Embryonic facial prominence (tissue), 1 donor: ENCODE measurements at regions not wholly inside any gene's neighbourhood (a gene's known extent, or its start where the extent isn't known, plus 50 kb on each side); places are given as distances from the start of the nearest gene placed in this dataset.
"Not testable (repeated sequence)": the region's sequence is repeated elsewhere in the genome, so short reads cannot be mapped to it uniquely, and the experiment has no call there.

Source experiments
- DNase-seq: peaks from one replicate; pipeline ENCODE4 v3.0.0-alpha.2; 2016; ENCODE audit errors: extremely low spot score

GRCh38 chr7:112982441-112983063, 104.1 kb downstream of the GPR85 start:
- DNase-seq: no peak

- no peak for DNase-seq
Observed at GRCh38 chr7:112981966-112982365, 104.7 kb downstream of the GPR85 start.

DNA sequence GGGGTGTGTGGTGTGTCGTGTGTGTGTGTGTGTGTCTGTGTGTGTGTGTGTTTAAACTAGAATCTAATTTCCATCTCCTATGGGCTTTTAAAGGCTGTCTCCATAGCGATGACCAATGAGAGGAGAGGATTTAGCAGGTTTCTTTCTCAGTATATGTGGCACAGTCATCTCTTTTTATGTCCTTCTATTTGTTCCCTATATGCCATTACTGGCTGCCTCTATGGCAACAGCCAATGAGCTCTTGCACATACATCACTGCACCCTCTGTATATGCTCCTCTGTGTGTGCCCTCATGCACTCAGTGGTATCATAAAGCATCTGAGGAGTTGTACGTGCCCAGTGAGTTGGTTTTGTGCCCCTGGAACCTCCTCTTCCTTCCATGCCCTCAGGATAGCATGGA, 107.6 kb downstream of the GPR85 start:
- DNase-seq: not testable (repeated sequence)

DNA sequence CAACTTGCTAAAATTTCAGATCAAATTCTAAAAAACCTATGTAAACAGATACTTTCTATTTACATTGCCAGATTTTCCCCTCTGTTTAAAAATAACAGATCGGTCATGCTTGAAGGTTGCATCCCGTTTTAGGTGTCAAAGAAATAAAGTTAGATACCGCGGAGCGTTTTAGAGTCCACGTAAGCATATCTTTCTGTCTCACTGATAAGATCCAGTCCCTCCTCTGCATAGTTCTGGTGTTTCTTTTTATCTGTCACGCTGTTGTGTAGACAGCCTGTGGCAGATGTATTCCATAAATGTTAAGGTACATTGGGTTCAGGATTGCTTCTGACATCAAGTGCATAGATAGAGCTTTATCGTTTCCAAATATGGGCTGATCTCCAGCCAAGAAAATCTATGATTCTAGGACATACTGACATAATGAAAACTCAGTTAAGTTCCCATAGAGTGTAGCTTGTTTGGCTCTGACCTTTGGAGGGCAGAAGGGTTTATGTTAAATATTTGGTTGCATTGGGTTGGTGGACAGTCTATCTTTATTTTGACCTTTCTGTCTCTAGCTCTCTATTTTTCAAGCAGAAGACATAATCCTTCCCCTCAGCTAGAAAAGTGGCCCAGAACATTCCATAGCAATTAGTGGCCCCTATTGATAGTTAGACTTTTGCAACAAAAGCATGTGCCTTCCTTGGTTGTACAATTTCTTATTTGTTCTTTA, 109.2 kb downstream of the GPR85 start:
- not testable (repeated sequence) for DNase-seq

DNA sequence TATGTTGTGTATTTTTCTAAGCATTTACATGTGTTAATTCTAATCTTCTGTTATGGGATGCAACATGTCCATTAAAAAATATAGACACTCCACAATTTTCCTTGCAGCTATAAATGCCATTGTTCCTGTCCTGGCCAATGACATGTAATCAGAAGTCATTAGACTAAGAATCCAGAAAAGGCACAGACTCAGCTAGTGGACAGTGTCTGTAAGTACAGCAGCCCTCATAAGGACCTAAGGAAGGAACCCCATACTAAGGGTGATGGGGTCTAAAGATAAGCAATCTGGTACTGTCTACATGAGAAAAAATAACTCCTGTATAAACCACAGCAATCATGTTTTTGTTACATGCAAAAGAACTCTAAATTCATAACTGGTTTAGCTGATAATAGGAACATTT, 115.9 kb downstream of the GPR85 start:
- DNase-seq: no peak

DNA sequence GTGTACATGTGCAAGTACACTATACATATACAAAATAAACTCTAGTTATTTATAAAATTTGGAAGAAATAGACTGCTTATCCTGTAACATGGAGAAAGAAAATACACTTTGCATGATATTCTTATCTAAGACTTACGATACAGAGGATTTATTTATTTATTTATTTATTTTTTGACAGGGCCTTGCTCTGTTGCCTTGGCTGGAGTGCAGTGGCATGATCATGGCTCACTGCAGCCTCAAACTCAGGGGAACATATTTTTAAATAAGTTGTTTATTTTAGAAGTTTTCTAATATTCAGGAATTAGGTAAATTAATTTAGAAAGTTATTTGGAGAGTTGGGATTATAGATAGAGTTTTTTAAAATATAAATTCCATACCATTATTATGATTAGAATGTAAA, 116.7 kb downstream of the GPR85 start:
- DNase-seq: no peak

- no peak for DNase-seq
Observed at GRCh38 chr7:112965506-112965905, 121.1 kb downstream of the GPR85 start.

DNA sequence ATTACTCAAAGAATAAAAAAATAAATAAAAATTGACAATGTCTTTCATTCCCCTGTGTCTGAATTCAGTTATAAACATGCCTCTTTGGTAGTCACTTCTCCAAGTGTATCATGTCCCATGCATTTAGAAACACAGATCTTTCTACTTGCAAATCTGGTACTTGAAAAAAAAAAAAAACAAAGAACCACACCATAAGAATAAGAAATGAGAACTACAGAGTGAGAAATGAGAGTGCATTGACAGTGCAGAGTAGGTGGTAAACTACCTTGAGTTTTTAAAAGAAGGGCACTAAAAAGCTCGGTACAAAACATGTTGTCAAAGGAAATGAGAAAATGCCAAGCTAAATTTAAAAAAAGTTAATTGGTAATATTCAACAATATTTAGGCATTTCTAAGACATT, 123.0 kb downstream of the GPR85 start:
- no peak for DNase-seq

DNA sequence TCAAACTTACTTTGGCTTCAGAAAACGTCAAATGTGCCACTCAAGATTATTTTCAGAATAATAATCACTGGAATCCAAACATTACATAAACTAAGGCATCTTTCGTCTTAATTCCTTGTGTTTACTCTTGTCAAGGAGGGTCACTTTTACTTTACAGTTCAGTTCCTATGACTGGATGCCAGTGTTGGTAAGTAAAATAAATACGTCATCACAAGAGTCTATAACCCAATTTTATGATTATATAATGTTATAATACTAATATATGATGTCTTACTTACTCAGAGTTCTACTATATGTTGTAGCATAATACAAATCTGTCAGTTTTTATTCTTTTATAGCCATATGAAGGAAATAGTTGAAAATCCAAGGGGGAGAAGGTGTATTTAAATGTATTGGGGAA, 123.8 kb downstream of the GPR85 start:
- DNase-seq: no peak

- DNase-seq: no peak
Observed at GRCh38 chr7:112959276-112959675, 127.4 kb downstream of the GPR85 start.

DNA sequence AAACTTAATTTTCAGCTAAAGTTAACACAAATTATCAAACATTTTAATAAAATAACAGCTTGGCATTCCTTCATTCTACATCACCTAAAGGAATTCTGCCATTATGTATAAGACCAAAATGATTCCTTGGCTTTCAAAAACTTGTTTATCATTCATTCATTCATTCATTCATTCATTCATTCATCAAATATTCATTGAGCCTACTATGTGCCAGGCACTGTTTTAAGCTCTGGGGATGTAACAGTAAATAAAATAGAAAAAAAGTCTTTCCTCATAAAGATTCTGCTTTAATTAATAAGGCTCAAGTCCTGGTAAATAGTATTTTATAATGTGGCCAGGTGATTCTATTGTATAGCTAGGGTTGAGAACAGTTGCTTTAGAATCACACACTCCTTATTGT, 127.9 kb downstream of the GPR85 start:
- DNase-seq: no peak

- no peak for DNase-seq
Observed at GRCh38 chr7:112957901-112958300, 128.7 kb downstream of the GPR85 start.

GRCh38 chr7:112953031-112953430, 133.6 kb downstream of the GPR85 start:
- DNase-seq: not testable (repeated sequence)

DNA sequence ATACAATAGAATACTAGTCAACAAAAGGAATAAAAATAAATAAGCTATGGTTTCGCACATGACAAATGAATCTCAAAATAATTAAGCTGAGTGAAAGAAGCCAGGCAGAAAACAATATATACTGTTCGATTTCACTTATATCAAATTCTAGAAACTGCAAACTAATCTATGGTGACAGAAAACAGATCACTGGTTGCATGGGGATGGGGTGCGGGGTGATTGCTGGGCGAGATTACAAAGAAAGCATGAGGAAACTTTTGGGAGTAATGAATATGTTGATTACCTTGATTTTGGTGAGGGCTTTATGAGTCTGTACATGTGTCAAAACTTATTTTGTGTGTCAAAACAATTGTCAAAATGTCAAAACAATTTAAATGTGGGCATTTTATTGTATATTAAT, 135.6 kb downstream of the GPR85 start:
- no peak for DNase-seq

GRCh38 chr7:112949682-112950081, 136.9 kb downstream of the GPR85 start:
- DNase-seq: not testable (repeated sequence)

DNA sequence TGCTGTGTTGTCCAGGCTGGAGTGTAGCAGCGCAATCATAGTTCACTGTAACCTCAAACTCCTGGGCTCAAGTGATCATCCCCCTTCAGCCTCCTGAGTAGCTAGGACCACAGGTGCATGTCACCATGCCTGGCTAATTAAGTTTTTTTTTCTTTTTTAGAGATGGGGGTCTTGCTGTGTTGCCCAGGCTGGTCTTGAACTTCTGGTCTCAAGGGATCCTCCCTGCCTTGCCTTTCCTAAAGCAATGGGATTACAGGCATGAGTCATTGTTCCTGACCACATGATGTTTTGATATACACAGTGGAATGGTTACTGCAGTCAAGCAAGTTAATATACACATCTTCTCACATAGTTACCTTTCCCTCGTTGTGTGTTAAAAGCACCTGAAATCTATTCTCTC, 140.3 kb downstream of the GPR85 start:
- no peak for DNase-seq

- DNase-seq: no peak
Observed at GRCh38 chr7:112945046-112945445, 141.6 kb downstream of the GPR85 start.

DNA sequence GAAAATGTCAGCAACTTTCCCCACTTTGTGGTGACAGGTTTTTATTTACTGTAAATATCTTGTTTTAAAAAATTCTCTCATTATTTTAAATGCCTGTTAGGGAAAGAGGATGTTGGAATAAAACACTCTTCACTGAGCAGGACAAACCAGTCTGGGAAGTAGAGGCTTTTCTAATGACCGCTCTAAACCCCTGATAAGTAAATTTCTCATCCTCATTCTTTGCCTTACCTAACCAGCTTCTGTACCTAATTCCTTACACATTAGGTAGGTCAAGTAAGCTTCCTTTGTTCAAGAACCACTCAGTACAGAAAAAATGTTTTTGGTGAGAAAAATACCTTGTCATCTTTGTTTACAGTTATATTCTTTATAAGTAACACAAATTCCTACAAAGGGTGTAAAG, 143.6 kb downstream of the GPR85 start:
- no peak for DNase-seq

- not testable (repeated sequence) for DNase-seq
Observed at GRCh38 chr7:112942125-112942524, 144.5 kb downstream of the GPR85 start.

GRCh38 chr7:112940314-112940732, 146.3 kb downstream of the GPR85 start:
- DNase-seq: no peak

- peak; percentile 98 for DNase-seq
Observed at GRCh38 chr7:112939574-112940313, 146.9 kb downstream of the GPR85 start.

DNA sequence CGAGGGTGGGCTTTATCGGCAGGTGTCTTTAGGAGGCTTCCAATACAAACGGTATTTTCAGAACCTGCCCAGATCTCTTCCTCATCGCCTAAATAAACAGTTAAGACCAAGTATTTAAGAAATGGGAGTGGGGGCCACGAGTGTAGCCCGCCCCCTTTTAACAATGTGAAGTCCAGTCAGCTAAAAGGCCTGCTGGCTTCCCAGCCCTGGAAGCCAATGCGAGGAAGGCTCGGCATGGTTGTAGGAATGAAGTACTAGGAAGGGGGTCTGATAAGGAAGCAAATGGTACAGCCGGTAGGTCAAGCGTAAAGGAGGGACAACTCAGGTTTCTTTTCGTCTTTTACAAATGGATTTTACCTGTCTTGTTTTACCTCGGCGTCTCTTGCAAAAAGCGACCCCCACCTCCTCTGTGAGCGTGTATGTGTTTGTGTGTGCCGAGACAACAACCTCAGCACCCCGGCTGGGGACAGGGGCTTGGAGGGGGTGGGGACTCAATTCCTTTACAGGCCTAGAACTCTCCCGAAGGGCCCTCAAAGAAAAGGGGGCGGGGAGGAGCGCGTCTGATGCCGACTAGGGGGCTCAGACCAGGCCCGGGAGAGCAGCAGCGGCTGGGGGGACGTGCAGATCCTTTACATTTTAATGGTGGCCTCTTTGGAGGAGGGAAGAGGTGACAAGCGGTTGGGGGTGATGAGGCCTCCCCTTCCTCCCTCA, 147.6 kb downstream of the GPR85 start:
- DNase-seq: peak; percentile 35
